Neuronal stem cell (in vitro differentiated cells): ENCODE measurements at regions not wholly inside any gene's neighbourhood (a gene's known extent, or its start where the extent isn't known, plus 50 kb on each side); places are given as distances from the start of the nearest gene placed in this dataset.

ENCODE experiments used
- DNase-seq: peaks from one replicate; pipeline ENCODE4 v3.0.0-alpha.2; 2013; ENCODE audit warnings: low spot score
- H2AFZ ChIP-seq: one replicate; pipeline ENCODE4 v1.6.1; 2013; ENCODE audit warnings: mild to moderate bottlenecking, low read length, inconsistent platforms
- H2AK5ac ChIP-seq: 2 replicates; pipeline ENCODE4 v1.6.1; 2013; ENCODE audit warnings: low read depth, mild to moderate bottlenecking, inconsistent platforms, low read length, moderate library complexity, mixed read lengths
- H2BK120ac ChIP-seq: 2 replicates; pipeline ENCODE4 v1.6.1; 2013; ENCODE audit warnings: low read depth, mild to moderate bottlenecking, inconsistent platforms, low read length, moderate library complexity, mixed read lengths
- H2BK12ac ChIP-seq: one replicate; pipeline ENCODE4 v1.6.1; 2013; ENCODE audit warnings: low read length, inconsistent platforms
- H2BK15ac ChIP-seq: 2 replicates; pipeline ENCODE4 v1.6.1; 2013; ENCODE audit warnings: mild to moderate bottlenecking, low read length, inconsistent platforms, mixed read lengths
- H2BK5ac ChIP-seq: one replicate; pipeline ENCODE4 v1.6.1; 2013; ENCODE audit warnings: inconsistent platforms, mild to moderate bottlenecking, low read length, moderate library complexity
- H3K14ac ChIP-seq: one replicate; pipeline ENCODE4 v1.6.1; 2013; ENCODE audit warnings: low read length, inconsistent platforms
- H3K18ac ChIP-seq: 2 replicates; pipeline ENCODE4 v1.6.1; 2013; ENCODE audit warnings: low read length, inconsistent platforms
- H3K23ac ChIP-seq: 2 replicates; pipeline ENCODE4 v1.6.1; 2013; ENCODE audit warnings: low read depth, mild to moderate bottlenecking, mixed read lengths, low read length, inconsistent platforms; ENCODE audit not compliant: poor library complexity
- H3K27ac ChIP-seq: replicated peaks from 3 replicates; pipeline ENCODE4 v1.5.1; 2013; ENCODE audit warnings: low read length, inconsistent platforms
- H3K27me3 ChIP-seq, 3 experiments: 2 replicates each; pipeline ENCODE4 v1.6.1; 2013; ENCODE audit warnings: low read length in 3 of 3, mild to moderate bottlenecking in 2 of 3, inconsistent platforms in 1 of 3, low read depth in 1 of 3, mixed read lengths in 1 of 3, moderate library complexity in 1 of 3; ENCODE audit not compliant: control insufficient read depth in 3 of 3, insufficient read depth in 3 of 3
- H3K36me3 ChIP-seq, 2 donors: replicated peaks in 1 of 2; 2 replicates each; pipeline ENCODE4 v1.6.1; 2013; ENCODE audit warnings: low read length in 2 of 2; ENCODE audit not compliant: control insufficient read depth in 2 of 2, insufficient read depth in 2 of 2
- H3K4ac ChIP-seq: 2 replicates; pipeline ENCODE4 v1.6.1; 2013; ENCODE audit warnings: inconsistent platforms, mild to moderate bottlenecking, low read length, moderate library complexity
- H3K4me1 ChIP-seq, 2 donors: 1 replicate in 1 of 2; 2 replicates in 1 of 2; pipeline ENCODE4 v1.6.1; 2013; ENCODE audit warnings: low read length in 2 of 2, low read depth in 1 of 2; ENCODE audit not compliant: control insufficient read depth in 2 of 2, insufficient read depth in 1 of 2
- H3K4me2 ChIP-seq: one replicate; pipeline ENCODE4 v1.6.1; 2013; ENCODE audit warnings: mild to moderate bottlenecking, low read length, inconsistent platforms; ENCODE audit not compliant: insufficient read depth, poor library complexity, severe bottlenecking
- H3K4me3 ChIP-seq, 2 donors: 2 replicates each; pipeline ENCODE4 v1.5.1; 2013; ENCODE audit warnings: low read length in 2 of 2, mild to moderate bottlenecking in 2 of 2, inconsistent platforms in 1 of 2, moderate library complexity in 1 of 2
- H3K79me1 ChIP-seq: one replicate; pipeline ENCODE4 v1.6.1; 2013; ENCODE audit warnings: low read depth, mild to moderate bottlenecking, inconsistent platforms, low read length, moderate library complexity
- H3K9ac ChIP-seq: one replicate; pipeline ENCODE4 v1.6.1; 2013; ENCODE audit warnings: mild to moderate bottlenecking, low read depth, low read length, inconsistent platforms; ENCODE audit not compliant: poor library complexity
- H3K9me3 ChIP-seq, 2 donors: replicated peaks in 1 of 2; 2 replicates each; pipeline versions ENCODE3 to v1.6.1; 2013; ENCODE audit warnings: low read length in 2 of 2, mild to moderate bottlenecking in 2 of 2, inconsistent platforms in 1 of 2, low read depth in 1 of 2, mixed read lengths in 1 of 2, moderate library complexity in 1 of 2; ENCODE audit not compliant: control insufficient read depth in 2 of 2, insufficient read depth in 1 of 2
- H4K8ac ChIP-seq: one replicate; pipeline ENCODE4 v1.6.1; 2013; ENCODE audit warnings: low read depth, mild to moderate bottlenecking, inconsistent platforms, low read length, moderate library complexity
- H4K91ac ChIP-seq: one replicate; pipeline ENCODE4 v1.6.1; 2013; ENCODE audit warnings: low read length, low read depth, mild to moderate bottlenecking, inconsistent platforms; ENCODE audit not compliant: poor library complexity
- WGBS, 2 donors: extraction: QIAGEN DNeasy Blood & Tissue Kit; methylation state at CpG; one replicate each; pipeline ENCODE4 v1.1.7; 2013; ENCODE audit warnings: missing lambda C conversion rate in 2 of 2, mixed read lengths in 1 of 2; ENCODE audit not compliant: insufficient read length in 2 of 2, insufficient replicate concordance in 1 of 2; ENCODE audit errors: extremely low coverage in 2 of 2; 5-methylcytosine and 5-hydroxymethylcytosine counted together

- no peak overlapping the region for H2AK5ac ChIP-seq
- no peak for DNase-seq
- H3K4me1 ChIP-seq = no peaks in the 10 kb centered on the region
- no peak overlapping the region for H3K27ac ChIP-seq
- H3K23ac ChIP-seq = no peak overlapping the region
- no peak overlapping the region for H2BK12ac ChIP-seq
- H2BK5ac ChIP-seq = no peak overlapping the region
- H3K9me3 ChIP-seq = no peaks in the 10 kb centered on the region
- no peak overlapping the region for H2BK15ac ChIP-seq
- no peak overlapping the region for H3K14ac ChIP-seq
- no peak overlapping the region for H4K91ac ChIP-seq
- no peak overlapping the region for H3K4ac ChIP-seq
- no peaks in the 10 kb centered on the region for H3K36me3 ChIP-seq
- no peak overlapping the region for H3K4me3 ChIP-seq
- H3K4me2 ChIP-seq = no peak overlapping the region
- no peak overlapping the region for H4K8ac ChIP-seq
- H2AFZ ChIP-seq = no peak overlapping the region
- H2BK120ac ChIP-seq = no peak overlapping the region
- H3K18ac ChIP-seq = no peak overlapping the region
- H3K9ac ChIP-seq = no peak overlapping the region
- H3K79me1 ChIP-seq = no peaks in the 10 kb centered on the region
- no peaks in the 10 kb centered on the region for H3K27me3 ChIP-seq
Measured at GRCh38 chr6:145457556-145457955, 277.8 kb downstream of the EPM2A start.

GRCh38 chr6:145468534-145468933 is 266.8 kb downstream of the EPM2A start:
- Histone ChIP-seq H3K18ac (no peak overlapping the region), H3K27me3 (no peaks in the 10 kb centered on the region), H4K91ac (no peak overlapping the region), H2BK5ac (no peak overlapping the region), H3K4me3 (no peak overlapping the region), H2AFZ (no peak overlapping the region), H4K8ac (no peak overlapping the region), H3K27ac (no peak overlapping the region), H3K4me1 (no peaks in the 10 kb centered on the region), H3K9ac (no peak overlapping the region), H3K36me3 (no peaks in the 10 kb centered on the region), H2BK12ac (no peak overlapping the region), H3K9me3 (no peaks in the 10 kb centered on the region), H3K23ac (no peak overlapping the region), H2BK120ac (no peak overlapping the region), H3K4ac (no peak overlapping the region), H3K79me1 (no peaks in the 10 kb centered on the region), H3K4me2 (no peak overlapping the region), H2BK15ac (no peak overlapping the region), H2AK5ac (no peak overlapping the region), H3K14ac (no peak overlapping the region)
- DNase-seq = no peak

GRCh38 chr6:145469021-145469420 is 266.3 kb downstream of the EPM2A start:
- no peak overlapping the region for H3K18ac ChIP-seq
- no peak overlapping the region for H2AFZ ChIP-seq
- no peak for DNase-seq
- H3K4me3 ChIP-seq = no peak overlapping the region
- H3K9me3 ChIP-seq = no peaks in the 10 kb centered on the region
- H3K27ac ChIP-seq = no peak overlapping the region
- no peak overlapping the region for H2BK120ac ChIP-seq
- no peaks in the 10 kb centered on the region for H3K27me3 ChIP-seq
- no peak overlapping the region for H2BK15ac ChIP-seq
- no peak overlapping the region for H2AK5ac ChIP-seq
- no peak overlapping the region for H3K14ac ChIP-seq
- H3K4me2 ChIP-seq = no peak overlapping the region
- no peak overlapping the region for H2BK5ac ChIP-seq
- no peaks in the 10 kb centered on the region for H3K4me1 ChIP-seq
- no peaks in the 10 kb centered on the region for H3K36me3 ChIP-seq
- H4K91ac ChIP-seq = no peak overlapping the region
- H4K8ac ChIP-seq = no peak overlapping the region
- no peak overlapping the region for H3K9ac ChIP-seq
- no peak overlapping the region for H3K4ac ChIP-seq
- H3K79me1 ChIP-seq = no peaks in the 10 kb centered on the region
- no peak overlapping the region for H3K23ac ChIP-seq
- no peak overlapping the region for H2BK12ac ChIP-seq

- no peak overlapping the region for H2BK5ac ChIP-seq
- H3K27ac ChIP-seq = no peak overlapping the region
- no peak overlapping the region for H3K9ac ChIP-seq
- H3K4me1 ChIP-seq = no peaks in the 10 kb centered on the region
- no peak overlapping the region for H2BK12ac ChIP-seq
- no peak overlapping the region for H3K18ac ChIP-seq
- DNase-seq = no peak
- no peak overlapping the region for H4K8ac ChIP-seq
- no peak overlapping the region for H3K4me2 ChIP-seq
- H3K23ac ChIP-seq = no peak overlapping the region
- H3K27me3 ChIP-seq = no peaks in the 10 kb centered on the region
- WGBS, 2 donors = no CpG with 5 or more reads among the region's 1 CpG
- no peak overlapping the region for H4K91ac ChIP-seq
- no peak overlapping the region for H3K4me3 ChIP-seq
- no peaks in the 10 kb centered on the region for H3K36me3 ChIP-seq
- H3K14ac ChIP-seq = no peak overlapping the region
- no peak overlapping the region for H2AFZ ChIP-seq
- no peaks in the 10 kb centered on the region for H3K79me1 ChIP-seq
- H3K4ac ChIP-seq = no peak overlapping the region
- no peak overlapping the region for H2AK5ac ChIP-seq
- no peak overlapping the region for H2BK15ac ChIP-seq
- H2BK120ac ChIP-seq = no peak overlapping the region
- H3K9me3 ChIP-seq = no peaks in the 10 kb centered on the region
Measured at GRCh38 chr6:145475794-145476396, 259.4 kb downstream of the EPM2A start.
